ENCODE measurements at regions not wholly inside any gene's neighbourhood (a gene's known extent, or its start where the extent isn't known, plus 50 kb on each side); places are given as distances from the start of the nearest gene placed in this dataset.

DNA sequence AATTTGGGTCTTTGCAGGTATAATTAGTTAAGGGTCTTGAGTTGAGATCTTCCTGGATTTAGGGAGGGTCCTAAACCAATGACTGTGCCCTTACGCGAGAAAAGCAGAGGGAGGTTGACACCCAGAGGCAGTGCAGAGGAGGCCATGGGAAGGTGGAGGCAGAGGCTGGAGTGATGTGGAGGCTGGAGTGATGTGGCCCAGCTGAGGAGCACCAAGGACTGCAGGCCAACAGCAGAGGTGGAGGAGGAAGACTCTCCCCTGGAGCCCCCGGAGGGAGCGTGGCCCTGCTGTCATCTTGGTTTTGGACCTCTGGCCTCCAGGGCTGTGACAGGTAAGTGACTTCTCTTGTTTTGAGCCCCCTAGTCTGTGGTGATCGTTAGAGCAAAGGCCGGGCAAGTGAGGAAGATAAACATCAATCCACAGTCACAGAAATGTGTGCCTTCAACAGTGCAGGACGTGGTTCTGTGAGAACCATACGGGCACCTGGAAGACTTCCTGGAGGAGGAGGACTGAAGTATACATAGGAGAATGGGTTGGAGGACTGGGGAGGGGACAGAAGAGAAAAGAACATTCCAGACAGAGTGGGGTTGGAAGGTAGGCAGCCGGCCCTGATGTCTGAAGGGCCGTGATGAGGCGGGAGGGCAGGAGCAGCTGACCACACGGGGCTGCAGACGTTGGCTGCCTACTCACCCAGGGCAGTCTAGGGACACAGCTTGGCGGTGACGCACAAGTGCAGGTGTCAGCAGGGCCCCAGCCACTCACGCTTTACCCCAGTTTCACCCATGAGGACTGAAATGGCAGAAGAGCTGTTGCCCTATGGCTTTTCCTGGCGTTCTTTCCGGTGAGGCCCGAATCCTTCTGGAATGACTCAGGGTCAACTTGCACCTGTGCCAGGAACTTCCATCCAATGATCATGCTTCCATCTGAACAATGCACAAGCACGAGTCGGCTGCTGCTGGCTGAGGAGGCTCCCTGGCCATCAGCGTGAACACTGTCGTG is 270.2 kb downstream of the CTTN start:
- Histone ChIP-seq H3K9ac (ENCODE audit: low read depth in 1 of 2, low read length in 2 of 2) (no peak overlapping the region), H3K4me1 (ENCODE audit: control insufficient read depth in 2 of 2, insufficient read depth in 2 of 2, low read length in 2 of 2) (no peaks in the 10 kb centered on the region), H3K9me3 (ENCODE audit: control insufficient read depth in 2 of 2, low read length in 2 of 2) (no peaks in the 10 kb centered on the region), H3K4me3 (ENCODE audit: low read length in 2 of 2) (no peak overlapping the region), H3K27ac (ENCODE audit: low read depth in 2 of 2, low read length in 2 of 2) (no peak overlapping the region), H3K36me3 (ENCODE audit: control insufficient read depth in 2 of 2, insufficient read depth in 2 of 2, low read length in 2 of 2) (no peaks in the 10 kb centered on the region), H3K27me3 (ENCODE audit: control insufficient read depth in 2 of 2, insufficient read depth in 2 of 2, low read length in 2 of 2) (no peaks in the 10 kb centered on the region)

DNA sequence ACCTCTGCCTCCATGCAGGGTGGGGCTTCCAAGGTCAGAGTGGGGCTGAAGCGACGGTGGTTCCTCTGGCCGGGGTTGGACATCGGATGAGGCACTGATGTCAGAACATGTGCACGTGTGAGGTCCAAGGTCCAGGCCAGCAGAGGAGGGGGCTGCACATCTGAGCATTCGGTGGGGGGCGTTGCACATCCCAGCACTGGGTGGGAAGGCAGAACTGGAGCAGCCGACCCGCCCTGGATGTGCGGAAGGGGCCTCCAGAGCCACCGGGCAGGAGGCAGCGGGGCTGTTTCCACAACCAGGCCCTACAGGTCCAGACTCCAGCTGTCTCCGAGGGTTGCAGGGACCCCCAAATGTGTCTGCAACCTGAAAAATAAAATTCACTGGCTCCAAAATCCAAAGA is 271.0 kb downstream of the CTTN start:
- H3K9me3 ChIP-seq (ENCODE audit: control insufficient read depth in 2 of 2, low read length in 2 of 2) = no peaks in the 10 kb centered on the region
- no peak overlapping the region for H3K9ac ChIP-seq (ENCODE audit: low read depth in 1 of 2, low read length in 2 of 2)
- no peaks in the 10 kb centered on the region for H3K4me1 ChIP-seq (ENCODE audit: control insufficient read depth in 2 of 2, insufficient read depth in 2 of 2, low read length in 2 of 2)
- no peaks in the 10 kb centered on the region for H3K36me3 ChIP-seq (ENCODE audit: control insufficient read depth in 2 of 2, insufficient read depth in 2 of 2, low read length in 2 of 2)
- no peaks in the 10 kb centered on the region for H3K27me3 ChIP-seq (ENCODE audit: control insufficient read depth in 2 of 2, insufficient read depth in 2 of 2, low read length in 2 of 2)
- H3K27ac ChIP-seq (ENCODE audit: low read depth in 2 of 2, low read length in 2 of 2) = no peak overlapping the region
- H3K4me3 ChIP-seq (ENCODE audit: low read length in 2 of 2) = no peak overlapping the region

DNA sequence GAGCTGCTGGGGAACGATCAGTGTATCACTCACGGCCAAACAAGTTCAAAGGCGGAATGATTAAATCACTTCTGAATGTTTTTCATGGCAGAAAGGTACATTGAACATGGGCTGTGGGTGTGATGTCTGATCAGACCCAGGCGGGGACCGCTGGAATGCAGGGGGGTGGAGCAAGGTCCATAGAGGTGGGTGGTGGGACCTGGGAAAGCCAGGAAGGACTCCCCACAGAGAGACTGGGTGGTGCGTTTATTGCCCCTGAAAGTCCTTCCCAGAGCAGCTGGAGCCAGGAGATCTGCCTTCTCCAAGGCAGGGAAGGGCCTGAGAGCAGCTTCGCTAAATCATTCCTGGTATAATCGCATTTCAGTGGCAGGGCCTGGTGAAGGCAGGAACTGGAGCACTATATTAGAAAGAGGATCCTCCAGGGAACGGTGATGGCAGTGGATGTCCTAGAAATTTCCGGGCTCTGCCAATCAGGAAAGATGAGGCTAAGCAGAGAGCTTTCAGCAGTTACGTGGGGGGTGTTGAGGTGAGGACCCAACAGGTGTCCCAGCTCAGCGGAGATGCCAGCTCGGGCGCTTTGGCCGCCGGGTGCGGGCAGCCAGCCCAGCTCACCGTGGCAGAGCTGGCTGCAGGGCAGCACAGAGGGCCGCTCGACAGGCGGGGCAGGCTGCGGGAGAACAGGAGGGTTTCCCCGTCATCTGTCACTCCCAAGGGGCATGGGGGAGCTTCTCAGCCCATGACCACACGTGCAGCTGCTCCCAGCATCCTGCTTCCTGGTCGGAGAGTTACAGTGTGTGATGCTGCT is 271.7 kb downstream of the CTTN start:
- Histone ChIP-seq H3K9ac (ENCODE audit: low read depth in 1 of 2, low read length in 2 of 2) (no peak overlapping the region), H3K9me3 (ENCODE audit: control insufficient read depth in 2 of 2, low read length in 2 of 2) (no peaks in the 10 kb centered on the region), H3K36me3 (ENCODE audit: control insufficient read depth in 2 of 2, insufficient read depth in 2 of 2, low read length in 2 of 2) (no peaks in the 10 kb centered on the region), H3K27ac (ENCODE audit: low read depth in 2 of 2, low read length in 2 of 2) (no peak overlapping the region), H3K4me1 (ENCODE audit: control insufficient read depth in 2 of 2, insufficient read depth in 2 of 2, low read length in 2 of 2) (no peaks in the 10 kb centered on the region), H3K4me3 (ENCODE audit: low read length in 2 of 2) (no peak overlapping the region), H3K27me3 (ENCODE audit: control insufficient read depth in 2 of 2, insufficient read depth in 2 of 2, low read length in 2 of 2) (no peaks in the 10 kb centered on the region)

DNA sequence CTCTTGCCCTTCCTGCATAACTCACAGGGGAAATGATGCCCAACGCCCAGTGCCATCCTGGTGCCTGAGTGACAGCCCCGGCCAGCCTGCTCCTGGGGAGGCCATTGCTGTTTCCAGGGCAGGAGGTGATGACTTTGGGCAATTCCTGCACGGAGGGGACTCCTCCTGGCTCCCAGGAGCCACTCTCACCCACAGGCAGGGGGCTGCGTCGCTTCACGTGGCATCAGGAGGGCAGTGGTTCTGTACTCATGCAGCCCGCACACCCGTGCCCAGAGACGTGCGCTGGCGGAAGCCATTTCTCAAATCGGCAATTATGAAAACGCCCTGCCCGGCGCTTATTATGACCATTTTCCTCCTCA is 272.3 kb downstream of the CTTN start:
- Histone ChIP-seq H3K9ac (ENCODE audit: low read depth in 1 of 2, low read length in 2 of 2) (no peak overlapping the region), H3K27ac (ENCODE audit: low read depth in 2 of 2, low read length in 2 of 2) (no peak overlapping the region), H3K36me3 (ENCODE audit: control insufficient read depth in 2 of 2, insufficient read depth in 2 of 2, low read length in 2 of 2) (no peaks in the 10 kb centered on the region), H3K4me1 (ENCODE audit: control insufficient read depth in 2 of 2, insufficient read depth in 2 of 2, low read length in 2 of 2) (no peaks in the 10 kb centered on the region), H3K4me3 (ENCODE audit: low read length in 2 of 2) (no peak overlapping the region), H3K9me3 (ENCODE audit: control insufficient read depth in 2 of 2, low read length in 2 of 2) (no peaks in the 10 kb centered on the region), H3K27me3 (ENCODE audit: control insufficient read depth in 2 of 2, insufficient read depth in 2 of 2, low read length in 2 of 2) (no peaks in the 10 kb centered on the region)

DNA sequence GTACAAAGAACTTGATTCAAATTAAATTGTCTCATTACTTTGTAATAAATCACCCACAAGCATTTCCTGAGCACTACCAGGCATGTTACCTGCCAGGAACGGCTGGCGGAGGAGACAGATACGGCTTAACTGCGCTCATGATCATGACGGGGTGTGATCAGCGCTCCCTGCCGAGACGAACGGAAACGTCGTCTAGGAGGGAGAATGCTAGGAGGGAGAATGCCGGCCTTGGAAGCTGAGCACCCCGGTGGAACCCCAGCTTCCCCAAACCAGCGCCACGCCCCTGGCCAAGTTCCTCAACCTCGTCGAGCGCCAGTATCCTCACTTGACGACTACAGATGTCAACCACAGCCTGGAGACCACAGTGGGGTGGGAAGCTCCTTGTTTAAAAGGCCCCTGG is 272.8 kb downstream of the CTTN start:
- Histone ChIP-seq H3K36me3 (ENCODE audit: control insufficient read depth in 2 of 2, insufficient read depth in 2 of 2, low read length in 2 of 2) (no peaks in the 10 kb centered on the region), H3K4me1 (ENCODE audit: control insufficient read depth in 2 of 2, insufficient read depth in 2 of 2, low read length in 2 of 2) (no peaks in the 10 kb centered on the region), H3K27me3 (ENCODE audit: control insufficient read depth in 2 of 2, insufficient read depth in 2 of 2, low read length in 2 of 2) (no peaks in the 10 kb centered on the region), H3K9me3 (ENCODE audit: control insufficient read depth in 2 of 2, low read length in 2 of 2) (no peaks in the 10 kb centered on the region), H3K4me3 (ENCODE audit: low read length in 2 of 2) (no peak overlapping the region), H3K9ac (ENCODE audit: low read depth in 1 of 2, low read length in 2 of 2) (no peak overlapping the region), H3K27ac (ENCODE audit: low read depth in 2 of 2, low read length in 2 of 2) (no peak overlapping the region)

DNA sequence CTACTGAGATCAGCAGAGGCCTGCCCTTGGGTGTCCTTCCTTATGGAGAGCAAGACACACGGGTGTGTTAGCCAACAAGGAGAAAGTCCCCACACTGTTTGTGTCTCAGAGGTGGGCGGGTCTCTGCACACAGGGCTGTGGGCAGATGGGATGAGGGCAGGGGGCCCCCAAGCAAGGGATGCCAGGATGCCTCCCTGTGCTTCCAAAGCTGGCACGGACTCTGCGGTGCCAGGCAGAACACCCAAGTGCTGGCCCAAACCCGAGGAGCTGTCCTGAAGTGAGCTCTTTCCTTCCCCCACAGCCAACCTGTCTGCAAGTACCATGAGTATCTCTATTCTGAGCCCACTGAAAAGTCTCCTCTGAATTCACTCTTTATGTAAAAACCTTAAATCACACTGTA is 273.3 kb downstream of the CTTN start:
- Histone ChIP-seq H3K27ac (ENCODE audit: low read depth in 2 of 2, low read length in 2 of 2) (no peak overlapping the region), H3K36me3 (ENCODE audit: control insufficient read depth in 2 of 2, insufficient read depth in 2 of 2, low read length in 2 of 2) (no peaks in the 10 kb centered on the region), H3K4me3 (ENCODE audit: low read length in 2 of 2) (no peak overlapping the region), H3K9ac (ENCODE audit: low read depth in 1 of 2, low read length in 2 of 2) (no peak overlapping the region), H3K9me3 (ENCODE audit: control insufficient read depth in 2 of 2, low read length in 2 of 2) (no peaks in the 10 kb centered on the region), H3K4me1 (ENCODE audit: control insufficient read depth in 2 of 2, insufficient read depth in 2 of 2, low read length in 2 of 2) (no peaks in the 10 kb centered on the region), H3K27me3 (ENCODE audit: control insufficient read depth in 2 of 2, insufficient read depth in 2 of 2, low read length in 2 of 2) (no peaks in the 10 kb centered on the region)

DNA sequence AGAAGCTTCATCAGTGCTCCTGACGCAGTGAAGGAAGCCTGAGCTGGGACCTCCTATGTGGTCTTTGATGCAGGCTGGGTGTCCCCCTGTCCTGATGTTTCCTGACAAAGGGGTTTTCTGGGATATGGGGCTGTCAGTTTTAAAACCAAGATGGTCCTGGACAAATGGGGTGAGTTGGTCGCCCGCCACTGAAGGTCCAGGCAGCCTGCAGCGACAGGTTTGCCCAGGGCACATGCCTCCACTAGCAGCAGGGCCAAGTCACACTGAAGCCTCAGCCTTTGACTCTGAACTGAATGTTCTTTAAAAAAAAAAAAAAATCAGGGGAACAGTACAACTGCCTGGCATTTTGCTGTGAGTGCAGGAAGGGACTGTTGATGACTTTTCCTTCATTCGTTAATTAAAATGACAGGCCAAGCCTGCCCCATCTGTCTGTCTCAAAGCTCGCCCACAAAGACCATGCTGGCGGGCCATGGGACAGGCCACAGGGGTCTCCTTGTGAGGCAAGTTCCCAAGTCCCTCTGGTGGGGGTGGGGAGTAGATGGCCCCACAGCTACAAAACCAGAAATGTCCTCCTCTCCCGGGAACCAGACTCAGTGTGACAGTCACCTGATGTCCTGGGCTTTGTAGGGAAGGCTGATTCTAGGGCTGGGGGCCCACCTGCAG is 274.8 kb downstream of the CTTN start:
- Histone ChIP-seq H3K36me3 (ENCODE audit: control insufficient read depth in 2 of 2, insufficient read depth in 2 of 2, low read length in 2 of 2) (no peaks in the 10 kb centered on the region), H3K9me3 (ENCODE audit: control insufficient read depth in 2 of 2, low read length in 2 of 2) (no peaks in the 10 kb centered on the region), H3K27me3 (ENCODE audit: control insufficient read depth in 2 of 2, insufficient read depth in 2 of 2, low read length in 2 of 2) (no peaks in the 10 kb centered on the region), H3K4me1 (ENCODE audit: control insufficient read depth in 2 of 2, insufficient read depth in 2 of 2, low read length in 2 of 2) (no peaks in the 10 kb centered on the region), H3K9ac (ENCODE audit: low read depth in 1 of 2, low read length in 2 of 2) (no peak overlapping the region), H3K4me3 (ENCODE audit: low read length in 2 of 2) (no peak overlapping the region), H3K27ac (ENCODE audit: low read depth in 2 of 2, low read length in 2 of 2) (no peak overlapping the region)

DNA sequence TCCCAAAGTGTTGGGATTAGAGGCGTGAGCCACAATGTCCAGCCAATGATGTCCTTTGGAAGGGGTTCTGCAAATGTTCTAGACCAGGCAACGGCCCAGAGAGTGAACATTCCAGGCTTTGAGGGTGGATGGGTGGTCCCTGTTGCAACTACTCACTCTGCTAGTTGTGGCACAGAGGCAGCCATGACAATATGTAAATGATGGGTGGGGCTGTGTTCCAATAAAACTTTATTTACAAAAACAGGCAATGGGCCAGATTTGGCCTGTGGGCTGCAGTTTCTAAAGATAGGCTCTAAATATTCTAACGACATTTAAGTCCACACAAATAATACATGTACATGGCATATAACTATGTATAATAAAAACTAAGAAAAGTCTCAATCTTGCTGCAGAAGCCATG is 276.3 kb downstream of the CTTN start:
- Histone ChIP-seq H3K27ac (ENCODE audit: low read depth in 2 of 2, low read length in 2 of 2) (no peak overlapping the region), H3K4me1 (ENCODE audit: control insufficient read depth in 2 of 2, insufficient read depth in 2 of 2, low read length in 2 of 2) (no peaks in the 10 kb centered on the region), H3K27me3 (ENCODE audit: control insufficient read depth in 2 of 2, insufficient read depth in 2 of 2, low read length in 2 of 2) (no peaks in the 10 kb centered on the region), H3K36me3 (ENCODE audit: control insufficient read depth in 2 of 2, insufficient read depth in 2 of 2, low read length in 2 of 2) (no peaks in the 10 kb centered on the region), H3K9me3 (ENCODE audit: control insufficient read depth in 2 of 2, low read length in 2 of 2) (no peaks in the 10 kb centered on the region), H3K9ac (ENCODE audit: low read depth in 1 of 2, low read length in 2 of 2) (no peak overlapping the region), H3K4me3 (ENCODE audit: low read length in 2 of 2) (no peak overlapping the region)

DNA sequence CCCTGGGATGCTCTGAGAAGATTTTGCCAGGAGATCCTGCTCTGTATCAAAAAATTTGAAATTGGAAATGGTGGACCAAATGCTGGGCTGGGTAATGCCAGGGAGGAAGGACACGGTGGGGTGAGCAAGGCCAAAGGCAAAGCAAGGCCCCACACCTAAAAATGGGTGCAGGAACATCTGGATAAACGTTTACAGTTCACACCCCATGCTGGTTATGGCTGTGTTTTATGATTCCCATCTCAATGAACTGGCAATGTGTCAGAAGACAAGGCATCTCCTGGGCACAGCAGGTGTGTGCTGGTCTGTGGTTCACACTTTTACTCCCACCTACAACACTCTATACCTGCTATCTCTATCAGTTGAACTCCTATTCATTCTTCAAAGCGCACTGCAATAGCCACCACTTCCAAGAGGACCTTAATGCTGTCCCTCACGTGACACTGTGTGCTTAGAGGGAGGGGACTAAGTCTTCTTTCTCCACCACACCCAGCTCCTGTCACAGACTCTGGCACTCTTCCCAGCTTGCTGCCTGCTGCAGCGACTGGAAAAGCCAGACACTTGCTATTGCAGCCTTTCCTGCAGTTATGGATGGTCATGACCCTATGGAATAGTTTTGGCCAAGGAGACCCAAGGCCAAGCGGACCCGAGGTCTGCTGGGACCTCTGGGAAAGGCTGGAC is 277.5 kb downstream of the CTTN start:
- H3K9me3 ChIP-seq (ENCODE audit: control insufficient read depth in 2 of 2, low read length in 2 of 2) = no peaks in the 10 kb centered on the region
- no peak overlapping the region for H3K4me3 ChIP-seq (ENCODE audit: low read length in 2 of 2)
- no peaks in the 10 kb centered on the region for H3K36me3 ChIP-seq (ENCODE audit: control insufficient read depth in 2 of 2, insufficient read depth in 2 of 2, low read length in 2 of 2)
- H3K9ac ChIP-seq (ENCODE audit: low read depth in 1 of 2, low read length in 2 of 2) = no peak overlapping the region
- H3K27ac ChIP-seq (ENCODE audit: low read depth in 2 of 2, low read length in 2 of 2) = no peak overlapping the region
- no peaks in the 10 kb centered on the region for H3K27me3 ChIP-seq (ENCODE audit: control insufficient read depth in 2 of 2, insufficient read depth in 2 of 2, low read length in 2 of 2)
- H3K4me1 ChIP-seq (ENCODE audit: control insufficient read depth in 2 of 2, insufficient read depth in 2 of 2, low read length in 2 of 2) = no peaks in the 10 kb centered on the region
